ENCODE measurements at regions not wholly inside any gene's neighbourhood (a gene's known extent, or its start where the extent isn't known, plus 50 kb on each side); places are given as distances from the start of the nearest gene placed in this dataset.

DNA sequence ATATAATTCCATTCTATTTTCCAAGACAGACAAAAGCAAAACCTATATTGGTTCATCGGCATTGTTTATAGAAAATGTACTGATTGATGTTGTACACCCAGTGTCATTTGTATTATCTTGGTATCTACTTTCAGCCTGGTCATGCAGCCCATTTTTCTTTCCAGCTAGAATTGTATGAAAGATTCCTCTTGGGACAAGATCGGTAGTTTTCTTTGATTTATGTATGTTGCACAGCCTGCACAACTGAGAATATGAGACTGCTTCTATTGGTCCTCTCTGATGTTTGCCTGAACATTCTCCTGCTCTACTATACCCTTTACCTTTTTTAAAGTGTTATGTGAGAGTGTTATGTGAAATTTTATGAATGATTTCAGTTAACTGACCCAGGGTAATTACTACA lies 487.7 kb upstream of the PRR20A start:
- FAIRE-seq, result no peak
- intact Hi-C loops (cut with DNase I), result no loop called here
- H3K9me3 ChIP-seq (ENCODE audit: control insufficient read depth in 2 of 3, insufficient read depth in 1 of 3, low read length in 3 of 3), result peaks cover 0 to 6% (median 0%) of the 10 kb centered on the region in 3 donors
- no peak for DNase-seq
- H3K27ac ChIP-seq (ENCODE audit: low read depth in 2 of 2, low read length in 2 of 2), result no peak overlapping the region
- no peaks in the 10 kb centered on the region for H3K4me1 ChIP-seq (ENCODE audit: control insufficient read depth in 2 of 3, insufficient read depth in 2 of 3, low read depth in 1 of 3, low read length in 3 of 3)
- no peaks in the 10 kb centered on the region for H3K36me3 ChIP-seq (ENCODE audit: control insufficient read depth in 2 of 3, insufficient read depth in 3 of 3, low read length in 3 of 3)
- no peak overlapping the region for H3K4me3 ChIP-seq (ENCODE audit: low read length in 3 of 3)
- H3K9ac ChIP-seq (ENCODE audit: low read length in 3 of 3), result no peak overlapping the region
- TF ChIP-seq CTCF (IDR thresholded peaks at IDR 0.05; ENCODE audit: borderline replicate concordance, extremely low read depth, insufficient read depth), result no peak
- H3K27me3 ChIP-seq (ENCODE audit: control insufficient read depth, insufficient read depth, low read length), result no peaks in the 10 kb centered on the region

DNA sequence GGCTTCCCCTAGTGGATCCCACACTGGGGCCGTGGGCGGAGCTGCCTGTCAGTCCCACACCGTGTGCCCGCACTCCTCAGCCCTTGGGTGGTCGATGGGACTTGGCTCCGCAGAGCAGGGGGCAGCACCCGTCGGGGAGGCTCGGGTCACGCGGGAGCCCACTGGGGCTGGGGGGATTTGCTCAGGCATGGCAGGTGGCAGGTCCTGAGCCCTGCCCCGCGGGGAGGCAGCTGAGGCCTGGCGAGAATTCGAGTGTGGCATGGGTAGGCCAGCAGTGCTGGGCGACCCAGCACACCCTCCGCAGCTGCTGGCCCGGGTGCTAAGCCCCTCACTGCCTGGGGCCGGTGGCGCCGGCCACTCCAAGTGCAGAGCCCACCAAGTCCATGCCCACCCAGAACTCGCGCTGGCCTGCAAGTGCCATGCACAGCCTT lies 481.7 kb upstream of the PRR20A start:
- FAIRE-seq (no peak), DNase-seq (peak in 2 of 5 donors; percentile 13 to 64)
- intact Hi-C loops (cut with DNase I), result no loop called here
- Histone ChIP-seq H3K27me3 (ENCODE audit: control insufficient read depth, insufficient read depth, low read length) (no peaks in the 10 kb centered on the region), H3K36me3 (ENCODE audit: control insufficient read depth in 2 of 3, insufficient read depth in 3 of 3, low read length in 3 of 3) (no peaks in the 10 kb centered on the region), H3K9me3 (ENCODE audit: control insufficient read depth in 2 of 3, insufficient read depth in 1 of 3, low read length in 3 of 3) (no peaks in the 10 kb centered on the region), H3K9ac (ENCODE audit: low read length in 3 of 3) (no peak overlapping the region), H3K4me1 (ENCODE audit: control insufficient read depth in 2 of 3, insufficient read depth in 2 of 3, low read depth in 1 of 3, low read length in 3 of 3) (no peaks in the 10 kb centered on the region), H3K27ac (ENCODE audit: low read depth in 2 of 2, low read length in 2 of 2) (no peak overlapping the region), H3K4me3 (ENCODE audit: low read length in 3 of 3) (no peak overlapping the region)
- TF ChIP-seq CTCF (IDR thresholded peaks at IDR 0.05; ENCODE audit: borderline replicate concordance, extremely low read depth, insufficient read depth), result no peak

DNA sequence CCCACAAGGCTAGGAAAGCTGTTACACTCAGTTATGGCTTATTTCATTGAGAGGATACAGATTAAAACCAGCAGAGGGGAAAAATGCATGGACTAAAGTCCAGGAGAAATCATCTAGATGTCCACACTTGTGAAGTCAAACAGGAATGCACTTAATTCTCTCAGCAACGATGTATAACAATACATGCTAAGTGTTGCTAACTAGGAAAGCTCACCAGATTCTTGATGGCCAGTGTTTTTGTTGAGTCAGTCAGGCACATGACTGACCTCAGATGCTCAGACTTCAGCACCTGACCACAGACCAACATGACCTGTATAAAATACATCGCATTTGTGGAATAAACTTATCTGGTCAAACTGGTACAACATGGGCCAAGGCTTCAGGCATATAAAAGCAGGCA lies 470.2 kb upstream of the PRR20A start:
- Histone ChIP-seq H3K27ac (ENCODE audit: low read depth in 2 of 2, low read length in 2 of 2) (no peak overlapping the region), H3K36me3 (ENCODE audit: control insufficient read depth in 2 of 3, insufficient read depth in 3 of 3, low read length in 3 of 3) (no peaks in the 10 kb centered on the region), H3K4me1 (ENCODE audit: control insufficient read depth in 2 of 3, insufficient read depth in 2 of 3, low read depth in 1 of 3, low read length in 3 of 3) (no peaks in the 10 kb centered on the region), H3K27me3 (ENCODE audit: control insufficient read depth, insufficient read depth, low read length) (no peaks in the 10 kb centered on the region), H3K9ac (ENCODE audit: low read length in 3 of 3) (no peak overlapping the region), H3K9me3 (ENCODE audit: control insufficient read depth in 2 of 3, insufficient read depth in 1 of 3, low read length in 3 of 3) (no peaks in the 10 kb centered on the region), H3K4me3 (ENCODE audit: low read length in 3 of 3) (no peak overlapping the region)
- FAIRE-seq (no peak), DNase-seq (no peak)
- intact Hi-C loops (cut with DNase I), result no loop called here
- no peak for TF ChIP-seq CTCF (IDR thresholded peaks at IDR 0.05; ENCODE audit: borderline replicate concordance, extremely low read depth, insufficient read depth)

- Histone ChIP-seq H3K9me3 (ENCODE audit: control insufficient read depth in 2 of 3, insufficient read depth in 1 of 3, low read length in 3 of 3) (peaks cover 0 to 15% (median 0%) of the 10 kb centered on the region in 3 donors), H3K27ac (ENCODE audit: low read depth in 2 of 2, low read length in 2 of 2) (no peak overlapping the region), H3K4me1 (ENCODE audit: control insufficient read depth in 2 of 3, insufficient read depth in 2 of 3, low read depth in 1 of 3, low read length in 3 of 3) (no peaks in the 10 kb centered on the region), H3K36me3 (ENCODE audit: control insufficient read depth in 2 of 3, insufficient read depth in 3 of 3, low read length in 3 of 3) (no peaks in the 10 kb centered on the region), H3K27me3 (ENCODE audit: control insufficient read depth, insufficient read depth, low read length) (no peaks in the 10 kb centered on the region), H3K9ac (ENCODE audit: low read length in 3 of 3) (no peak overlapping the region), H3K4me3 (ENCODE audit: low read length in 3 of 3) (no peak overlapping the region)
- DNase-seq (no peak), FAIRE-seq (no peak)
- intact Hi-C loops (cut with DNase I), result no loop called here
- no peak for TF ChIP-seq CTCF (IDR thresholded peaks at IDR 0.05; ENCODE audit: borderline replicate concordance, extremely low read depth, insufficient read depth)
Observed at GRCh38 chr13:56681404-56681803, 459.3 kb upstream of the PRR20A start.

Data from kidney (tissue), 13 donors.